NT2/D1 (cell line): ENCODE measurements at regions not wholly inside any gene's neighbourhood (a gene's known extent, or its start where the extent isn't known, plus 50 kb on each side); places are given as distances from the start of the nearest gene placed in this dataset.

ENCODE experiments used
- DNase-seq: peaks from one replicate; pipeline ENCODE4 v3.0.0-alpha.2; 2011; ENCODE audit warnings: low read depth, low spot score
- H3K27me3 ChIP-seq: 2 replicates; pipeline ENCODE4 v1.6.0; 2011; ENCODE audit warnings: mild to moderate bottlenecking; ENCODE audit not compliant: insufficient read length, insufficient read depth
- H3K36me3 ChIP-seq: 2 replicates; pipeline ENCODE4 v1.6.1; 2011; ENCODE audit warnings: mild to moderate bottlenecking, low read length, mixed read lengths; ENCODE audit not compliant: insufficient read depth, insufficient read length
- H3K4me1 ChIP-seq: 2 replicates; pipeline ENCODE4 v1.5.1; 2011; ENCODE audit not compliant: insufficient read depth, insufficient read length
- H3K4me3 ChIP-seq: 2 replicates; pipeline ENCODE4 v1.5.1; 2011; ENCODE audit warnings: low read depth; ENCODE audit not compliant: insufficient read length
- H3K9ac ChIP-seq: 2 replicates; pipeline ENCODE4 v1.6.0; 2011; ENCODE audit warnings: low read depth; ENCODE audit not compliant: insufficient read length
- H3K9me3 ChIP-seq: 2 replicates; pipeline ENCODE4 v1.5.1; 2011; ENCODE audit warnings: mild to moderate bottlenecking, low read length; ENCODE audit not compliant: insufficient read depth
- SUZ12 ChIP-seq: IDR thresholded peaks from 2 replicates; pipeline ENCODE4 v1.6.1; 2011; ENCODE audit not compliant: insufficient read length, insufficient read depth; ENCODE audit errors: extremely low read depth
- YY1 ChIP-seq: IDR thresholded peaks from 2 replicates; pipeline ENCODE4 v1.6.1; 2011; ENCODE audit not compliant: insufficient read length, insufficient read depth
- ZNF274 ChIP-seq: IDR thresholded peaks from 2 replicates; pipeline ENCODE4 v1.6.1; 2011; ENCODE audit warnings: mild to moderate bottlenecking, low read depth, low read length

- Histone ChIP-seq H3K27me3 (no peaks in the 10 kb centered on the region), H3K9ac (no peak overlapping the region), H3K4me1 (no peaks in the 10 kb centered on the region), H3K9me3 (no peaks in the 10 kb centered on the region), H3K4me3 (no peak overlapping the region), H3K36me3 (no peaks in the 10 kb centered on the region)
- no peak for DNase-seq
- TF ChIP-seq ZNF274 (no peak), YY1 (no peak), SUZ12 (no peak)
Observed at GRCh38 chr7:114128880-114129279, 210.1 kb upstream of the PPP1R3A start.

GRCh38 chr7:114126095-114126494, 207.3 kb upstream of the PPP1R3A start:
- no peak overlapping the region for H3K9ac ChIP-seq
- H3K9me3 ChIP-seq = no peaks in the 10 kb centered on the region
- no peaks in the 10 kb centered on the region for H3K27me3 ChIP-seq
- no peaks in the 10 kb centered on the region for H3K4me1 ChIP-seq
- no peak for DNase-seq
- TF ChIP-seq ZNF274 = no peak
- TF ChIP-seq SUZ12 = no peak
- TF ChIP-seq YY1 = no peak
- H3K36me3 ChIP-seq = no peaks in the 10 kb centered on the region
- no peak overlapping the region for H3K4me3 ChIP-seq

- Histone ChIP-seq H3K9me3 (no peaks in the 10 kb centered on the region), H3K9ac (no peak overlapping the region), H3K4me3 (no peak overlapping the region), H3K4me1 (no peaks in the 10 kb centered on the region), H3K36me3 (no peaks in the 10 kb centered on the region), H3K27me3 (no peaks in the 10 kb centered on the region)
- TF ChIP-seq ZNF274 (no peak), YY1 (no peak), SUZ12 (no peak)
- DNase-seq = no peak
Observed at GRCh38 chr7:114112806-114113205, 194.0 kb upstream of the PPP1R3A start.

DNA sequence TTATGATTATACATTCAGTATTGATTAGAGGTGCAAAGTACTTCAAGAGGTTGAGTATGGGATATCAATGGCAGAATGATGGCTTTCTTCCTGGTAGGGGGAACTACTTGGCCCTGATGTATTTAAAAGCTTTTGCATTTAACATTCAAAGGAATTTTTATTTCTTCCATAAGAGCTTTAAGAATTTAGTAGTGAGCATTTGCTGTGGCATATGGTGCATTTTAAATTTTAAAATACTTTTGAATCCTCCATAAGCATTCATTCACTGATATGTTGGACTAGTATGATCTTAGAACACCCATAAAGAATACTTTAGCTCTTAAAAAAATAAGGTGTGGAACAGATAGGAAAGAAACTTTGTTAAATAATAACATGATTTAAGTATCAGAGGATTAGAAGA, 191.9 kb upstream of the PPP1R3A start:
- Histone ChIP-seq H3K4me3 (no peak overlapping the region), H3K9me3 (no peaks in the 10 kb centered on the region), H3K9ac (no peak overlapping the region), H3K4me1 (no peaks in the 10 kb centered on the region), H3K27me3 (no peaks in the 10 kb centered on the region), H3K36me3 (no peaks in the 10 kb centered on the region)
- no peak for DNase-seq
- TF ChIP-seq YY1 (no peak), SUZ12 (no peak), ZNF274 (no peak)

GRCh38 chr7:114109721-114110120, 190.9 kb upstream of the PPP1R3A start:
- H3K27me3 ChIP-seq = no peaks in the 10 kb centered on the region
- TF ChIP-seq ZNF274 (no peak), SUZ12 (no peak), YY1 (no peak)
- H3K9me3 ChIP-seq = no peaks in the 10 kb centered on the region
- H3K4me1 ChIP-seq = no peaks in the 10 kb centered on the region
- no peak overlapping the region for H3K4me3 ChIP-seq
- no peaks in the 10 kb centered on the region for H3K36me3 ChIP-seq
- no peak for DNase-seq
- H3K9ac ChIP-seq = no peak overlapping the region

GRCh38 chr7:114109304-114109703, 190.5 kb upstream of the PPP1R3A start:
- Histone ChIP-seq H3K9me3 (no peaks in the 10 kb centered on the region), H3K4me3 (no peak overlapping the region), H3K4me1 (no peaks in the 10 kb centered on the region), H3K9ac (no peak overlapping the region), H3K27me3 (no peaks in the 10 kb centered on the region), H3K36me3 (no peaks in the 10 kb centered on the region)
- TF ChIP-seq SUZ12 = no peak
- TF ChIP-seq ZNF274 = no peak
- no peak for TF ChIP-seq YY1
- DNase-seq = no peak

DNA sequence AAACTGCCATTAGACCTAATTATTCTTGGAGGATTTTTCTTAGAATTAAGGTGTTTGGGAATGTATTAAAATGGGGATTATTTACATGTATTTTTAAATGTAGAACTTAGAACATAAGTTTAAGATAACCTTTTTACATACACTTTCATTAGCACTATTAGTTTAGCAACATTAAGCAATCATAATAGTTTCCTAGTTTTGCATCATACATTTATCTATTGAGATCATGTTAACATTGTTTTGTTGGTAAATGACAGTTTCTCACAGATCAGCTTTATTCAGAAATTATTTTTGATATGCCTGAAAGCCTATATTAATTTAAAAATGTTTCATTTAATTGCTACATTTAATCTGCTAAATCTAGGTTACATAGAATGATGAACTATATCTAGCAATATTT, 189.7 kb upstream of the PPP1R3A start:
- H3K4me1 ChIP-seq = no peaks in the 10 kb centered on the region
- no peaks in the 10 kb centered on the region for H3K9me3 ChIP-seq
- no peak for DNase-seq
- H3K27me3 ChIP-seq = no peaks in the 10 kb centered on the region
- no peaks in the 10 kb centered on the region for H3K36me3 ChIP-seq
- no peak overlapping the region for H3K9ac ChIP-seq
- H3K4me3 ChIP-seq = no peak overlapping the region
- TF ChIP-seq SUZ12 (no peak), ZNF274 (no peak), YY1 (no peak)

DNA sequence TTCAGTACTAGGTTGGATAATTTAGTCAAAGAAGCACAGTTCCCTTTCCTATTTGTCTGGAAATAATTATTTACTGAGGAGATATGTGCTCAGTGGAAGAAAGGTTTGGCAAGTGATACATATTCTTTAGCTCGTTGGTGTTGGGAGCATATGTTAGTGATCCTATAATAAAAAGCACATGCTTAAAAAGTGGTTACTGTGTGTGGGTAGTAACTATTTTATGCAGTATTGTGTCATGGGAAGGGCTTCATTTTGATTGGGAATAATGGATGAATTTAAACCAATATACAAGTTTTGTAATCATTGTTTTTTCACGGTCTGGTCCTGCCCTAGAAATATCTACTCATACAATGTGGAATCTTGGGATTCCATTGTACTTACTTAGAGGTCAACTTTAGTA, 188.7 kb upstream of the PPP1R3A start:
- DNase-seq = no peak
- no peak for TF ChIP-seq YY1
- Histone ChIP-seq H3K27me3 (no peaks in the 10 kb centered on the region), H3K9ac (no peak overlapping the region), H3K4me3 (no peak overlapping the region), H3K36me3 (no peaks in the 10 kb centered on the region), H3K9me3 (no peaks in the 10 kb centered on the region), H3K4me1 (no peaks in the 10 kb centered on the region)
